ENCODE measurements at regions not wholly inside any gene's neighbourhood (a gene's known extent, or its start where the extent isn't known, plus 50 kb on each side); places are given as distances from the start of the nearest gene placed in this dataset.
"Not testable (repeated sequence)": the region's sequence is repeated elsewhere in the genome, so short reads cannot be mapped to it uniquely, and the experiment has no call there.

DNA sequence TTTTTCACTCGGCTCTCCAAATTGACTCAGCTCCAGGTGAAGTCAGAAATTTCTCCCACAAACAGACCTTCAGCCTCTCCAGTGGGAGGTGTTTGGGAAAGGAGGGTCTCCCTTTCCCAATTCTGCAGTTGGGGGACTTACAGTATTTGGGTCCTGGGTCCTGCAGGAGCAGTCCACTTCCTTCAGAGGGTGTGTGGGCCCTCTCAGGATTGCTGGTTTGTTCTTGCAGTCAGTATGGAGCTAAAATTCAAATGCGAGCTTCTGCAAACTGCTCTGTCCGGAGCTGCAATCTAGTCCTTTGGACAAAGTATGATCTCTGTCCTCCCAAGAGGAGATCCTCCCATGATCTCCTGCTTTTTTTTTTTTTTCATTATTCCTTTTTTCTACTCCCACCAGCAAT lies 87.9 kb upstream of the MSTN start:
- no peak for DNase-seq

DNA sequence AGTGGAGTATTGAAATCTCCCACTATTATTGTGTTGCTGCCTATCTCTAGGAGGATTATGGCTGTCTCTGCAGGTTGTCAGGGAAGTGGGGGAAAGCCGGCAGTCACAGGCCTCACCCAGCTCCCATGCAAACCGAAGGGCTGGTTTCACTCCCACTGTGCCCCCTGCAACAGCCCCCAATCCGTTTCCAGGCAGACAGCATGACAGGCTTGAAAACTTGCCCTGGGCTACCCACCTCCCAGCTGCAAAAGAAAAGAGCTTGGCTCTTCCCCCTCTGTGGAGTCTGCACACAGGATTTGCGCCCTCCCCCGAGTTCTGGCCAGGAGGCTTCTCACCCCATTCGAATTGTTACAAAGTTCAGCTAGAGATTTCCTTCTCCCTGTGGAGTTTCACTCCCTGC lies 87.4 kb upstream of the MSTN start:
- DNase-seq = peak in 1 of 56 donors; percentile 3

DNA sequence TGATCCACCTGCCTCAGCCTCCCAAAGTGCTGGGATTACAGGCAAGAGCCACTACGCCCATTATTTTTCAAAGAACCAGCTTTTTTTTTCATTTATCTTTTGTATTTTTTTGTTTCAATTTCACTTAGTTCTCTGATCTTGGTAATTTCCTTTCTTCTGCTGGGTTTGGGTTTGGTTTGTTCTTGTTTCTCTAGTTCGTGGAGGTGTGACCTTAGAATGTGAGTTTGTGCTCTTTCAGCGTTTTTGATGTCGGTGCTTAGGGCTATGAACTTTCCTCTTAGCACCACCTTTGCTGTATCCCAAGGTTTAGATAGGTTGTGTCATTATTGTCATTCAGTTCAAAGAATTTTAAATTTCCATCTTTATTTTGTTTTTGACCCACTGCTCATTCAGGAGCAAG lies 86.7 kb upstream of the MSTN start:
- no peak for DNase-seq

DNA sequence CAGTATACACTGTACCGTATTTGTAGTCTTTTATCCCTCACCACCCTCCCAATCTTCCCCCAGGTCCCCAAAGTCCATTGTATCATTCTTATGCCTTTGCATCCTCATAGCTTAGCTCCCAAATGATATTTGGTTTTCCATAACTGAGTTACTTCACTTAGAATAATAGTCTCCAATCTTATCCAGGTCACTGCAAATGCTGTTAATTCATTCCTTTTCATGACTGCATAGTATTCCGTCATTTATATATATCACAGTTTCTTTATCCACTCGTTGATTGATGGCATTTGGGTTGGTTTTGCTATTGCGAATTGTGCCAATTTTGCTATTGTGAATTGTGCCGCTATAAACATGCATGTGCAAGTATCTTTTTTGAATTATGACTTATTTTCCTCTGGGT lies 83.6 kb upstream of the MSTN start:
- not testable (repeated sequence) for DNase-seq

DNA sequence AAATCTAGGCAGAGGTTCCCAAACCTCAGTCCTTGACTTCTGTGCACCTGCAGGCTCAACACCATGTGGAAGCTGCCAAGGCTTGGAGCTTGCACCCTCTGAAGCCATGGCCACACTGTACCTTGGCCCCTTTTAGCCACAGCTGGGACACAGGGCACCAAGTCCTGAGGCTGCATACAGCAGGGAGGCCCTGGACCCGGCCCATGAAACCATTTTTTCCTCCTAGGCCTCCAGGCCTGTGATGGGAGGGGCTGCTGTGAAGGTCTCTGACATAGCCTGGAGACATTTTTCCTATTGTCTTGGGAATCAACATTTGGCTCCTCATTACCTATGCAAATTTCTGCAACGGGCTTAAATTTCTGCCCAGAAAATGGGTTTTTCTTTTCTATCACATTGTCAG lies 77.9 kb upstream of the MSTN start:
- DNase-seq = not testable (repeated sequence)

DNA sequence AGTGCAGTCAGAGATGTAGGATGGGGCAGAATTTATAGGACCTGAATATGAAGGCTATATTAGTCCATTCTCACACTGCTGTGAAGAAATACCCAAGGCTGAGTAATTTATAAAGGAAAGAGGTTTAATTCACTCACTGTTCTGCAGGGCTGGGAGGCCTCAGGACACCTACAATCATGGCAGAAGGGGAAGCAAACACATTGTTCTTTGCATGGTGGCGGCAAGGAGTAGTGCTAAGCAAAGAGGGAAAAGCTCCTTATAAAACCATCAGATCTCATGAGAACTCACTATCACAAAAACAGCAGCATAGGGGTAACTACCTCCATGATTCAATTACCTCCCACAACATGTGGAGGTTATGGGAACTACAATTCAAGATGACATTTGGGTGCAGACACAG lies 76.8 kb upstream of the MSTN start:
- DNase-seq = peak in 2 of 56 donors; percentile 3 to 17

DNA sequence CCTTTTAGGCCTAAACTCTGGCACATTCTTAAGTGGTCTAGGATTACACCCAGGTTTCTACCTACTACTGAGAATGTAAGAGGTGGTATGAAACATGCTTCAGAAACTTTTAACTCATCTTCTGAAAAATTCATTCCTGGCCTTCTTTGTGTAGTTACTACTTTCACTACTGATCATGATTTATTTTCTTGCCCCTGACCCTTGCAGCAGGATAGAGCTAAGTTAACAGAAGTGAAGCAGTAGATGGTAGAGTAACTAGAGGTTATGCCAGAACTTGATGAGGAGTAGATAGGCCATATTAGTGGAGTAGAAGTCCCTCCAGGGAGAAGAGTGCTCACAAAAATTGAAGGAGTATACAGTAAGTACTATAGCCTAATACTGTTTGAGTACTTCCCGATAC lies 75.5 kb upstream of the MSTN start:
- DNase-seq = no peak

DNA sequence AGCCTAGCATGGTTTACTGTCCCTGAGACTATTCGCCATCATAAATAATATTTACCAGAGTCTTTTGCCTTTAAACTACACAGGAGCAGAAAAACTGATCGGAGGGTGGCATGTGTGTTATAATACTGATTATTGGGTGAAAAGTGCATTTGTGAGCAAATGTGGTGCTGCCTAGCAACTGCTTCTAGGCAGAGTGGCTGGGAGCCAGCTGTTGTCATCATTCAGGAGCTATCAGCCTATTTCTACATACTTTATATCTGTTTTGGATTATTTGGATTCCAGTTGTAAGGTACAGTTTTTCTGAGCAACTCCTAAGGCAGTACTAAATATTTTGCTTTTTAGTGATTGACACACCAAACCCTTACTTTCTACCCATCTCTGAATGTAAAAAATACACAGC lies 75.0 kb upstream of the MSTN start:
- DNase-seq = peak in 17 of 56 donors; percentile 8 to 72 (median 48)

DNA sequence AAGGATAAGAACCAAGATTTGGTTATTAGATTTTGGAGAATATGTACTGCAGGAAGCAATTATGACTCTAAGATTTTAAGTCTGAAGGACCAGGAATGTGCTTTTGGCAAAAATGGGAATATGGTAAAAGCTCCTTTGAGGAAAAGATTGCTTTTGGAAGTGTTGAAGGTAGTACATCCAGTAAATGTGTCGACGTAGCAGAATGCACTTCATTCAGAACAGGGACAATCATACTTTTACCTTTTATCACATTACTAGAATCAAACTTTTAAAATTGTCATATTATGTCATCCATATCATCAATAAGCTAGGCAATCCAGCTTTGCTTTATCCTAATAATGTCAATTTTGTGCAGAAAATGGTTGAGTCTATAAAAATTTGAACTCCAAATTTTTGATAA lies 74.3 kb upstream of the MSTN start:
- DNase-seq = no peak

DNA sequence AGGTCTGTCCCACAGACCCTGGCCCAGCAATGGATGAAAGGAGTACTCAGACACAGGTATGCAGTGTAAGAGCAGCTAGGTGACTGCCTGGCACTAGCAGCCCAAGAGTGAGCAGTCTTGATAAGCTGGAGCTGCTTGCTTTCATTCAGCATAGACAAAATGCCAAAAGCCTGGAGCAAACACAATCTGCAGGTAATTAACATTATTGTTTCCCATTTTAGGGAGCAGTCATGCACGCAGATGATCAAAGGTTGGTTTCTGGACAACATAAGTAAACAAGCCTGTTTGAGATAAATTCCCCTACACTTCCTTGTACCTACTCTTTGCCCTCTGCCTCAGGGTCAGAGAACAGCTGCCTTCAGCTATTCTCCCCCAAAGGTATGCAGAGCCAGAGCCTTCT lies 73.7 kb upstream of the MSTN start:
- no peak for DNase-seq

DNA sequence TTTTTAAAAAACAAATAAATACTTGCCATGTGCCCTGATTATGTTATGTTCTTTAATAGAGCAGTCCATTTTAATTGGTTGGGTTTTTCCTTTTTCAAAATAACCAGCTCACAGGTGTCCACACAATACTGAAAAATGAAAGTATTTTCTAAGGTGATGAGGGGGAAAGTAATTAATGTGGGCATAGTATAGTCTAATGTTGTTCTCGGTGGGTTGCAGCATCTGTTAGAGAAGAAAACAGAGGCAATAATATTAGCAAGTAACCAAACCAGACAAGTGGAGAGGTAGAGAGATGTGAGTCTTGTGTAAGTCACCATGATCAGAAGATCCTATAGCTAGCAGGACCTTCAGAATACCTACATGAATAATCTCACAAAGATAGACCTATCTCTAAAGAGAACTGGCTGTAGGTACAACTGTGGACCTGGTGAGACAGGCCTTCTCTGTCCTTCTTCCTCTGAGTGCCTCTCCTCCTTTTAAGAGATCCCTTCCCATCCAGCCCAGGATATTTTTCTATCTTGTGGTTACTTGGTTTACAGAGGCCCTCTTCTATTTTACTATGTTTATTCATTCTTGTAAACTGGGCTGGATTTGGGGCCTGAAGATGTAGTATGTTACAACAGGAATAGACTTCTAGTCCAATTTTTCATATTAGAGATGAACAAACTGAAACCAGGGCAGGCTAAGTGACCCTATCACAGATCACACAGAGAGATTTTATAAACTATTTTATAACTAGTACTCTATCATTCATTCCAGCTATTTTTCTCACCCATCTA lies 67.1 kb upstream of the MSTN start:
- no peak for DNase-seq

DNA sequence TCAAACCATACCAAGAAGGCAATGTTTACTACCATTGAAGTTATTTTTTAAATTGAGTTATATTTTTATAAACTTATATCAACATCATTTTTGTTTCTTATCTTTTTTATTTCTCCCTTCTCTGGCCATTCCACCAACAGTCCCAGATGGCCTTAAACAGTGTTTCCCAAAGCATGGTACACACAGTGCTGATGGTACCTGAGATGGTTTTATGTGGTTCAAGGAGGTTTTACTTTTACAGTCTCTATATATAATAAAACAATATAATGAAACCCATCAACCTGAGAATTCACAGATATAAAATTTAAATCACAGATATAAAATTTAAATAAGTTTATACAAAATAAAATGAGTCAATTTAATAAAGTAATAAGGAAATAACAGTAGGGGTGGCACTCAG lies 65.1 kb upstream of the MSTN start:
- no peak for DNase-seq

DNA sequence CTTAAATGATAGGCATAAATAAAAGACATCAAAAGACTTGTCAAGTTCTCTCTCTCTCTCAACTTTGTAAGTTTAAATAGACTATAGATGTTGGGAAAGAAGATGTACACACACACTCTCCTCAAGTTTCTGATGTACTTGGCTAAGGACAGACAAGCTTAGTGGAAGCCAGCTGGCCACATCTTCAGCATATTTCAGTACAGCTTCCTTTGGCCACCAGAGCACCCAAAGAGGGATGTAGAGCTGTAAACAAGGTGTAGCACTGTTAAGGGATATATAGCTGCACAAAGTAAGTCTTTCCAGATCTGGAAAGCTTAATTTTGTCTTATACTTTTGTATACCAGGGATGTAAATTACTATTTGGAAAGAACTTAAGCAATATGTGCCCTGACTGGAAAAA lies 64.3 kb upstream of the MSTN start:
- no peak for DNase-seq

DNA sequence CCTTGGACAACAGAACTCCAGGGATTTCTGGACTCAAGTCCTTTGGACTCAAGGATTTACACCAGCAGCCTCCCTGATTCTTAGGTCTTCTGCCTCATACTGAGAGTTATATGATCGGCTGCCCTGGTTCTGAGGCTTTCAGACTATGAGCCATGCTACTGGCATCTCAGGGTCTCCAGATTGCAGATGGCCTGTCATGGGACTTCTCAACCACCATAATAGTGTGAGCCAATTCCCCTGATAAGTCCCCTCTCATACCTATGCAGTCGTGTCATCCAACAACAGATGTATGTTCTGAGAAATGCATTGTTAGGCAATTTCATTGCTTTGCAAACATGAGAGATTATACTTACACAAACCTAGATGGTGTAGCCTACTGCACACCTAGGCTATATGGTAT lies 61.4 kb upstream of the MSTN start:
- DNase-seq = no peak

DNA sequence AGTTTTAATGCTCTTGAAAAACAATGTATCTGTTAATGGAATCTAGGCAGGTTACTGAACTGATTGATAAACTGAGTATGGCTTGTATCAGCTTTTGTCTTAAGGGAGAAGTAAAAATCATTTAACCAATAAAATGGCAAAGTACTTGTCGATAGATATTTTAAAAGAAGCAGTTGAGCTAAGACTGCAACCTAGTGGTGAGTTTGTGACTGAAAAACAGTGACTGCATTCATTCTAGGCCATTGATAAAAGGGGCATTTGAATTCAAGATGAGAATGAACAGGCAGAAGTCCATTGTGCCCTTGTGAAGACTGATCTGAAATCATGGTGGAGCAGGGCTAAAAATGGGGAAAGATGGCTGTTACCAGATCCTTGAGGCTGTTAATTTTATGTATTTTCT lies 59.4 kb upstream of the MSTN start:
- peak in 8 of 56 donors; percentile 2 to 44 (median 10) for DNase-seq

DNA sequence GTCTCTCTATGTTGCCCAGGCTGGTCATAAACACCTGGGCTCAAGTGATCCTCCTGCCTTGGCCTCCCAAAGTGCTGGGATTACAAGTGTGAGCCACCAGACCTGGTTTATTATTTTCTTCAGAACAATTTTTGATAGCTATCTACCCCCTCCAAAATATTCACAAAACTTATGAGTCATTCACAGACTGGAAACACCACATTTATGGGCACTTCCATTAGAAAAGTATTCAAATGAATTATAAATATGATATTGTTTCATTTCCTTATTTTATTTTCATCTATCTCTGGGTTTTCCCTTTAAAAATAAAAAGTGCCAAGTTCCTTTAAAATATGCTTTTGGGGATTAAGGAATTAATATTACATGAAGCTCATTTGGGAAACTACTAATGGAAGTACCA lies 58.8 kb upstream of the MSTN start:
- no peak for DNase-seq

DNA sequence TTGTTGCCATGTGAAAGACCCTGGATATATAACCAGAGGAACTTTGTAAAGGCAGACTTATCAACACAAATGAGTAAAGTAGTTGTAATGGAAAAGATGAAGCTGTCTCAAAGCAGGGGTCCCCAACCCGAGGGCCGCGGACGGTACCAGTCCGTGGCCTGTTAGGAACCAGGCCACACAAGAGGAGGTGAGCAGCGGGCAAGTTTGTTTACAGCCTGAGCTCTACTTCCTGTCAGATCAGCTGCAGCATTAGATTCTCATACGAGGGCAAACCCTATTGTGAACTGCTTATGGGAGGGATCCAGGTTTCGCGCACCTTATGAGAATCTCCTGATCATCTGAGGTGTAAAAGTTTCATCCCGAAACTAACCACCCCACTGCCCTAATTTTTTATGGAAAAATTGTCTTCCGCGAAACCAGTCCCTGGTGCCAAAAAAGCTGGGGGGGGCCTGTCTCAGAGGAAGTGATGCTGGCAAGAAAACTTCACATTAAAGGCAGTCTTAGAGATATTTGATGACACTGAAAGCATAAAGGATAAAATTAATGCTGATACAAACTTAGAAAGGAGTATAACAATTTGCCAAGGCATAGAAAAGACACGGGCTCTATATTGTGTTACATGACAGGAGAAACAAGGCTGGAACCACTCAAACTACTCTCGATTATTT lies 57.5 kb upstream of the MSTN start:
- no peak for DNase-seq

DNA sequence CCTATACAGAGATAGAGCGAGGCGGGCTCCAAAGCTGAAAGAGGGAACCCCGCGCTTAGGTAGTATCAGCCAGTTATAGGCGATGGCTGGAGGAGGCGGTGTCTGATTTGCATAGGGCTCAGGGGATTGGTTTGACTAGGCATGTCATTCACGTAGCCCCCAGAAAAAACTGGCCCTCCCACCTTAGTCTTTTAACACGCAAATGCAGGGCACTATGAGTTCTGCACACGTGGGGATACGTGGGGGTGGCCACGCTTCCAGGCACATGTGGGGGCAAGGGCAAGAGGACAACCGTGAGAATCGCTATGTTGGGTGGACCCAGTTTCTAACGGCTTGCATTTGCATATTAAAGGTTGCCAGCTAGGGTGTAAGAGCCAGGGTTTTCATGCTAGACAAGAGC lies 56.7 kb upstream of the MSTN start:
- peak in 46 of 56 donors; percentile 8 to 76 (median 33) for DNase-seq

DNA sequence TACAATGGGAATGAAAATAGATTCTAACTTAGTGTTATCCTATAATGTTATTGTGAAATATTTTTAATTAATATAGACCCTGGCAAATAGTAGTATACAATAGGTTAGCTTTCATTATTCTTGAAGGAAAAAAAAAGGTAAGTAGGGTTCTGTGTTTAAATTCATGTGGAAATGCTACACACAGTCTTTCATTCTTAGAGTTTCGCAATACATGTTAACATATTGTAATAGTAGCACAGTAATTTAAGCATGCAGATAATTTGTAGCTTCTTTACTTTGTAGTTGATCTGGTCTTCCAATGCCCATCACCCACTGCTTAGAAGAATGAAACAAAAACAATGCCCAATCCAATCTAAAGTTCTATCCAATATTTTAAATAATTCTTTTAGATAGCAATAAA lies 54.8 kb upstream of the MSTN start:
- DNase-seq = no peak

DNA sequence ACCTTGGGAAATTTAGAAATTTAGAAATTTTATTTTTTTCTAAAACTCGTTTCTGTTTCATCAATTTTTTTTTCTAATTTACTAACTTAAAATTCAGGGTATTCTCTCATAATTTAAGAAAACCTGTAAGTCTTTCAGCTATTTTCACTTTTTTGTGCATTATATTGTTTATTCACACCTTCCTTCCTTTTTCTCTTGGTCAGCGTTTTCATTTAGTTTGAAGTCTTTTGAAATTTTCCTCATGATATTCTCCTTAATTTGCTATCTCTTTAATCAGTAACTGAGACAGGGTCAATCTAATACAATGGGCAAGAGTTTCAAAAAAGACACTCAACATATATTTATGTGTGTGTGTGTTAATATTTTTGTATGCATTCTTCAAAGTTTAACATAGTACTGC lies 50.5 kb upstream of the MSTN start:
- DNase-seq = no peak

Measured in nucleus accumbens (tissue), 56 donors.